ENCODE measurements at regions not wholly inside any gene's neighbourhood (a gene's known extent, or its start where the extent isn't known, plus 50 kb on each side); places are given as distances from the start of the nearest gene placed in this dataset.

GRCh38 chr6:112801468-112802080 is 454.4 kb downstream of the RFPL4B start:
- Histone ChIP-seq H3K9me3 (no peaks in the 10 kb centered on the region), H3K27ac (no peak overlapping the region), H3K4me3 (no peak overlapping the region), H3K4me1 (no peaks in the 10 kb centered on the region), H3K4me2 (no peak overlapping the region)
- POLR2A ChIA-PET, result no interaction called here
- DNase-seq (ENCODE audit: low read depth in 1 of 2, low spot score in 1 of 2) (no peak), FAIRE-seq (no peak), ATAC-seq (no peak)
- CTCF ChIA-PET, result no interaction called here
- 65% methylated on average over 3 of the region's 3 CpGs for WGBS (ENCODE audit: missing lambda C conversion rate)
- TF ChIP-seq REST (IDR thresholded peaks at IDR 0.05), result no peak

GRCh38 chr6:112802144-112802543 is 455.0 kb downstream of the RFPL4B start:
- WGBS (ENCODE audit: missing lambda C conversion rate), result 61% methylated on average over 1 of the region's 1 CpG
- H3K27ac ChIP-seq, result no peak overlapping the region
- no peak overlapping the region for H3K4me3 ChIP-seq
- DNase-seq (ENCODE audit: low read depth in 1 of 2, low spot score in 1 of 2), result no peak
- no peaks in the 10 kb centered on the region for H3K4me1 ChIP-seq
- CTCF ChIA-PET, result no interaction called here
- TF ChIP-seq ATOH8 (CRISPR knock-in tag; IDR thresholded peaks at IDR 0.05; ENCODE audit: low read depth), result no peak
- no peak for TF ChIP-seq CTCF (IDR thresholded peaks at IDR 0.05)
- TF ChIP-seq ZSCAN20 (CRISPR knock-in tag; IDR thresholded peaks at IDR 0.05), result no peak
- TF ChIP-seq FOSL2 (IDR thresholded peaks at IDR 0.05), result no peak
- no peak for TF ChIP-seq FOSL2 (CRISPR knock-in tag; IDR thresholded peaks at IDR 0.05)
- no peak for TF ChIP-seq MAZ (IDR thresholded peaks at IDR 0.05; ENCODE audit: borderline replicate concordance, low read depth, low read length)
- TF ChIP-seq POLR2A (IDR thresholded peaks at IDR 0.05; ENCODE audit: low read length), result no peak
- POLR2A ChIA-PET, result no interaction called here
- no peak overlapping the region for H3K4me2 ChIP-seq
- no peaks in the 10 kb centered on the region for H3K9me3 ChIP-seq
- no peak for FAIRE-seq
- no peak for ATAC-seq

GRCh38 chr6:112804638-112805330 is 457.7 kb downstream of the RFPL4B start:
- DNase-seq (ENCODE audit: low read depth in 1 of 2, low spot score in 1 of 2), result no peak
- ChIA-PET POLR2A (no interaction called here), CTCF (no interaction called here)
- TF ChIP-seq MAFK (IDR thresholded peaks at IDR 0.05; ENCODE audit: partially characterized antibody) (peak; percentile 96), JUNB (IDR thresholded peaks at IDR 0.05) (no peak), RNF2 (IDR thresholded peaks at IDR 0.05; ENCODE audit: borderline replicate concordance, low read depth) (no peak), EHF (CRISPR knock-in tag; IDR thresholded peaks at IDR 0.05) (no peak), HES2 (IDR thresholded peaks at IDR 0.05) (no peak), NR3C1 (IDR thresholded peaks at IDR 0.05) (no peak)
- no peaks in the 10 kb centered on the region for H3K9me3 ChIP-seq
- no peak for ATAC-seq
- H3K4me3 ChIP-seq, result no peak overlapping the region
- no peak overlapping the region for H3K27ac ChIP-seq
- FAIRE-seq, result no peak
- 63% methylated on average over 6 of the region's 6 CpGs for WGBS (ENCODE audit: missing lambda C conversion rate)
- H3K4me2 ChIP-seq, result no peak overlapping the region
- H3K4me1 ChIP-seq, result no peaks in the 10 kb centered on the region

Data from A549 (cell line).